Central memory CD4-positive, alpha-beta T cell (primary cell): ENCODE measurements at regions not wholly inside any gene's neighbourhood (a gene's known extent, or its start where the extent isn't known, plus 50 kb on each side); places are given as distances from the start of the nearest gene placed in this dataset.
"Not testable (repeated sequence)": the region's sequence is repeated elsewhere in the genome, so short reads cannot be mapped to it uniquely, and the experiment has no call there.

Source experiments
- DNase-seq: peaks from one replicate; pipeline ENCODE4 v3.0.0; 2022

DNA sequence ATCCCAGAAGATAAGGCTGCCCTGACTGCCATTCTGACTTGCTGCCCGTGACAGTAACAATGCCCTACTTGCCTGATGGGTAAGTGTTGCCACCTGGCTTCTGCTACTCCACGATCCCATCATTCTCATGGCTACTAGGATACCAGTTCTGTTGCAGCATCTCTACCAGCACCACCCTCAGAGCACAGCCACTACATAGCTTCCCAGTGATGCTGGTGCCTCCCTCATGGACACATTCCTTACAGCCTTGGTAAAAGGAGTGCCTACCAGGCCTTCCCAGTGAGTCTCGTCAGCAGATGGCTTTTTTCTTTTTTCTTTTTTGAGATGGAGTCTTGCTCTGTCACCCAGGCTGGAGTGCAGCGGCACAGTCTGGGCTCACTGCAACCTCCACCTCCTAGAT, 84.4 kb upstream of the CMKLR1 start:
- DNase-seq = no peak

DNA sequence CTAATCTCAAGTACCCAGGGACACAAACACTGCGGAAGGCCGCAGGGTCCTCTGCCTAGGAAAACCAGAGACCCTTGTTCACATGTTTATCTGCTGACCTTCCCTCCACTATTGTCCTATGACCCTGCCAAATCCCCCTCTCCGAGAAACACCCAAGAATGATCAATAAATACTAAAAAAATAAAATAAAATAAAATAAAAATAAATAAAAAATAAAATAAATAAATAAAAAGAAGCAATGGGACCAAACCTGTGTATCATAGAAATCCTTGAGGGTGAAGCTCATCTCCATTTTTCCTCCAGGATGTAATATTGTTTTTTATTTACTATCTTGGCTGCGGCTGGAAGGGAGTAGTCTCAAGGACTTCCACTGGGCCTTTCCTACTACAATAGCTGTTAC, 82.0 kb upstream of the CMKLR1 start:
- not testable (repeated sequence) for DNase-seq

DNA sequence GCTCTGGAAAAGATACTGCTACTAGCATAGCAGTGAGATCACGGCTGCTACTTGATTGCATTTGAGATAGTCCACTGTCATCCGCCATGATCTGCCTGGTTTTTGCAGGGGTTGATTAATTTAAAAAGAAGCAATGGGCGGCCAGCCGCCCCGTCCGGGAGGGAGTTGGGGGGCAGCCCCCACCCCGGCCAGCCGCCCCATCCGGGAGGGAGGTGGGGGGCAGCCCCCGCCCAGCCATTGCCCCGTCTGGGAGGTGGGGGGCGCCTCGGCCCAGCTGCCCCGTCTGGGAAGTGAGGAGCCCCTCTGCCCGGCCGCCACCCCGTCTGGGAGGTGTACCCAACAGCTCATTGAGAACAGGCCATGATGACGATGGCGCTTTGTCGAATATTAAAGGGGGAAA, 81.3 kb upstream of the CMKLR1 start:
- not testable (repeated sequence) for DNase-seq

DNA sequence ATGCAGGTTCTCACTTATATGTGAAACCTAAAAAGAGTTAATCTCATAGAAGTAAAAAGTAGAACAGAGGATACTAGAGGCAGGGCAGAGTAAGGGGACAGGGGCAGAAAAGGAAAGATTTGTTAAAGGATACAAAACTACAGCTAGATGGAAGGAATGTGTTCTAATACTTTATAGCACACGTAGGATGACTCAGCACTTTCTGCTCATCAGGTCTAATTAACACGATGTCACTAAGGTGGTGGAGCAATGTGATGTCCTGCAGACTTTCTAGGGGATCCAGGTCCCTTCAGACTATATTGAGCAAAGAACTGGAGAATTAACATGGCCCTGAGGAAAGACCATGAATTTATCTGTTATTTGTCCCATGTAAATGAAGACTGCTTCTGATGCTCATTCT, 80.8 kb upstream of the CMKLR1 start:
- DNase-seq = no peak

DNA sequence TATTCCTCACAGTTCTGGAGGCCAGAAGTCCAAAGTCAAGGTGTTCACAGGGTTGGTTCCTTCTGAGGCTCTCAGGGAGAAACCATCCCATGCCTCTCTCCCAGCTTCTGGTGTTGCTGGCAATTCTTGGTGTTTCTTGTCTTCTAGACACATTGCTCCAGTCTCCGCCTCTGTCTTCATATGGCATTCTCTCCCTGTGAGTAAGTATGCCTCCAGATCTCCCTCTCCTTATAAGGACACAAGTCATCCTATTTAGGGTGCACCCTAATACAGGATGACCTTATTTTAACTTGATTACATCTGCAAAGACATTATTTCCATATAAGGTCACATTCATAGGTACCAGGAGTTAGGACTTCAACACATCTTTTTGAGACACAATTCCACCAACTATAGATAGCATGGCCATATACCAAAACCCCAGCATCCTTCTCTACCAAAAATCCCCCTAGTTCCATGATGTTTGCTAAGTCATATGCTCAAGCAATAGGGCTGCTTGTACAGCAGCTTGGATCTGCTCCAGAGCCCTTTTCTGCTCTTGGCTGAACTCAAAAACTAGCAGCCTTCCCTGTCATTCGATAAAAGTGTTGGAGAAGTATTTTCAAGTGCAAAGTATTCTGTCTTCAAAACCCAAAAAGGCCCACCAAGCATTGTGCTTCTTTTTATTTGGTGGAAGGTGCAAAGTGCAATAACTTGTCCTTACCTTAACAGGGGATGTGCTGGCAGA, 79.2 kb upstream of the CMKLR1 start:
- DNase-seq = no peak

DNA sequence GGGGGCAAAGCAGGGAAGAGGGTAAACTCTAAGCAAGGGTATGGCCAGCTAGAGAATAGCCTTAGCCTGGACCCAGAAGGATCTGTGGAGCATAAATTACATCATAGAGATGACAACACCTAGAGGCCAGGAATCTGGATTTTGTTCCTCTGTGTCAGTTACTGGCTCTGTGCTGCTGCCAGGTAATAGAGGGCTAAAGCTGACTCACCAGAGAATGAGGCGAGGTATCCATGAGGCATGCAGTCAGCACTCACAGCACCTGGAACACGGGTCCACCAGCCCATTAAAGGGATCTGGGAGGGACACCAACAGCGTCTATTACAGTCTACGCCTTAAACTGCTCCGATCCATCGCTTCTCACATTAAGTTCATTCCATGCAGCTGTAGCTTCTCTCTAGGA, 74.9 kb upstream of the CMKLR1 start:
- DNase-seq = no peak

DNA sequence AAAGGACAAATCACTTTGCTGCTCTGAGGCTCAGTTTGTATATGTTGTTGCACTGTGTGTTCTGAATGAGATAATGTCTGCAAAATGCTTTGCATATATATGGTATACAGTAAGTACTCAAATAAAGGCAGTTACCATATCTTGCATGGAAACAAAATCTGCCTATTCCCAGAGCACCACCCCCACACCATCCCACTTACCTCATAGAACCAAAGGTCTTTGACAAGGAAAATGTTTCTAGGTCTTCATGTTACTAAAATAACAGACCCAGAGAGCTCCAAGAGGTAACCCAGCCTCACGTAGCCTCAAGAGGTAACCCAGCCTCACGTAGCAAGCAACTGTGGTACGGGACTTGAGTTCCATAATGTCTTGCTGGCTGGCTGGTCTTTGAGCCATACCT, 71.6 kb upstream of the CMKLR1 start:
- no peak for DNase-seq

DNA sequence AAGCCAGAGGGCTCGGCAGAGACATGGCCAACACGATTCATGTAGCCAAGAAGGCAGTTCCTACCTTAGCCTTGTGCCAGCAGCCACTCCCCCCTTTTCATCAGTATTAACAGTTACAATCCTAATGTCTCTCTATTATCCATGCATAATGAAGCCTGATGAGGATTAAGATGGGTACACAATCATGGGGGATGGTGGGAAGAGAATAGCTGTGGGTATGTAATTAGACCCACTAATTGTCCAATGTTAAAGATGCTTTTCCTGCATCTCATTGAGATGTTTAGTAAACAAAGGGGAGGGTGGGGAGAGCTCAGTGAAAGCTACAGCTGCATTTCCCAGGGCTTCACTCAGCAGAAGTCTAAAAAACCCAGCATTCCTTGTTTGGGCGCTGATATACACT, 70.4 kb upstream of the CMKLR1 start:
- DNase-seq = no peak

DNA sequence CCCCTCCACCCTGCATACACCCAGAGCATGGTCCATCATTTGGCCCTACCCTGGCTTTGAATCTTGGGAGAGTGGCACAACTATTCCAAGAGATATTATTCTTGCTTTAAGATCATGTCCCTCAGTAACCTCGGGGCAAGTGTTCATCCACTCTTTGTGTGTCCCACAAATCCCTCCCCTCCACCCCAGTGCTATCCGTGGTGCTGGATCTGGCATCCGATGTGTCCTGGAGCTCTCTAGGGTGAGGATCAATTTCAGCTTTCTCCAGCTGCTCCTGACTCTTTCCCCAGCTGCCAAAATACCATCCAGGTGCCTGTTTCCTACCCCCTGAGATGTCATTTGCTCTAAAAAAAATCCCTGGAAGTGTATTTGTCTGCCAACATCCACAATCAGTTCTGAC, 64.8 kb upstream of the CMKLR1 start:
- no peak for DNase-seq

DNA sequence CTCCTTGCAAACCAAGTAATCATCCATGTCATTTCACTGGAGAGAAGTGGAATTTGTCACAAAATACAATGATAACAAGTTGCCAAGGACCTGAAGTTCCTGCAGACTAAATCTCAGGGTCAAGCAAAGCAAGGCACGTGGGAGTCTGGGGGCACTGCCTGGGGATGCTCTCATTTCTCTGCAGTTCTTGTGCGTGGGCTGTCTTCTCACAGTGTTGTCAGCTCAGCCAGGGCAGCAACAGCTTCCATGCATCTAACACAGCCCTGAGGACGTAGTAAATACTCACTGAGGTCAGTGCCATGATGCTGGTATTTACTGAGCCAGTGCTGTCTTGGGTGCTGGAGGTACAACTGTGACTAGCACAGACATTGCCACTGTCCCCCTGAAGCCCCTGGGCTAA, 62.9 kb upstream of the CMKLR1 start:
- no peak for DNase-seq

DNA sequence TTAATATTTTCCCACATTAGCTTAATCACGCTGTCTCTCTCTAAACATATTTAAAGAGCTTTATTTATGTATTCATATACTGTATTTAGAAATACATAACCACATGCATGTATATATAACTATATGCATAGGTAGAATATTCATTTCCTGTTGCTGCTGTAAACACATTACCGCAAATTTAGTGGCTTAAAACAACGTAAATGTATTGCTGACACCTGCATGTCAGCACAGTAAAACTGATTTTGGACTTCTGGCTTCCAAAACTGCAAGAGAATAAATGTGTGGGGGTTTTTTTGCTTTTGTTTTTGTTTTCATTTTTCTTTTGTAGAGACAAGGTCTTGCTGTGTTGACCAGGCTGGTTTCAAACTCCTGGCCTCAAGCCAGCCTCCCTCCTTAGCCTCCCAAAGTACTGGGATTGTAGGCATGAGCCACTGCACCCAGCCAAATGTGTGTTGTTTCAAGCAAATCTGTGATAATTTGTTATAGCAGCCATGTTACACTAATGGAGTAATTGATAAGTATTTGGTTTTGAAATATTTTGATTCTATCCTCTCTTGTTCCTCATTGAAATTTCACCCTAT, 61.9 kb upstream of the CMKLR1 start:
- no peak for DNase-seq

DNA sequence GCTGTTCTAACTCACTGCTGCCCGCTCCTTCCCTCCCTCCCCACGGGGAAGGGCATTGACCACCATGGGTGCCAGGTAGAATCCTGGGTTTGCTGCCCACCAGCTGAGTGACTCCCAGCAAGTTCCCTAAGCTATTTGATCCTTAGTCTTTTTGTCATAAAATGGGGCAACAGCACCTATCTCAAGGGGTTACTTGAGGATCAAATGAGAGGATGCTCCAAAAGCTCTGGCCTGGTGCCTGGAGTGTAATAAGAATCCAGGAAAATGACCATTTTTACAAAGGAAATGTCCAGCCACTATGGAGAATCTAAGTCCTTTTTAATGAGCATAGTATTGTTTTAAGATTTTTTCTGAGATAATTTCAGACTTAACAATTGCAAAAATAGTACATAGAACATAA, 61.4 kb upstream of the CMKLR1 start:
- no peak for DNase-seq

DNA sequence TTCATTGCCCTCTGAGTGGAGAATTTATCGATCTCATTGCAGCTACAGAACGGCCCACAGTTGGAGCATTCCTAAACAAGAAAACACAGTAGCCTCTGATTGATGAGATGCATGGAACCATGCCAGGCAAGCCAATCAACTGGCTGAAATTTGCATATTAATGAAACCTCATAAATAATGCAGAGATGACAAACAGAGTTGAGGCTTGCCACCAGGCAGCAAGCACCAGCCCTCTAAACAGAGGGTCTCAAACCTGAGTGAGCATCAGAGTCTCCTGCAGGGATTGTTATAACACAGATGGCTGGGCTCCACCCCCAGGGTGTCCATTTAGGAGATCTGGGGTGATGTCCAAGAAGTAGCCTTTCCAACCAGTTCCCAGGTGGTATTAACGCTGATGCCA, 60.9 kb upstream of the CMKLR1 start:
- DNase-seq = no peak

DNA sequence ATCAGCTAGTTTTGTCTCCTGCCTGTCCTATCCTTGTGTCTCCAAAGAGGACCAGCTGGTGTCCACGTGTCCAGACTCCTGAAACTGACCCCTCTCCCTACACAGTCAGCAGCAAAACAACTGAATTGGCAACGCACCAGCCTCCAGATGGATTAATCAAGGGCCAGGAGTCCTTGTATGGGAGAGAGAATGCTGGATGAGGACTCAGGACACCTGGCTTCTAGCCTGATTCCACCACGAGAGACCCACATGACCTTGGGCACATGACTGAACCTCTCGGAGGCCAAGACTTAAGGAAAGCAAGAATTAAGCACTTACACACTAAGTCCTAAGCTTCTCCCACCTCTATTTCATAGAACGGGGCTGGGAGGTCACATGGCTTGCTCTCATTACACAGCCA, 60.4 kb upstream of the CMKLR1 start:
- no peak for DNase-seq

DNA sequence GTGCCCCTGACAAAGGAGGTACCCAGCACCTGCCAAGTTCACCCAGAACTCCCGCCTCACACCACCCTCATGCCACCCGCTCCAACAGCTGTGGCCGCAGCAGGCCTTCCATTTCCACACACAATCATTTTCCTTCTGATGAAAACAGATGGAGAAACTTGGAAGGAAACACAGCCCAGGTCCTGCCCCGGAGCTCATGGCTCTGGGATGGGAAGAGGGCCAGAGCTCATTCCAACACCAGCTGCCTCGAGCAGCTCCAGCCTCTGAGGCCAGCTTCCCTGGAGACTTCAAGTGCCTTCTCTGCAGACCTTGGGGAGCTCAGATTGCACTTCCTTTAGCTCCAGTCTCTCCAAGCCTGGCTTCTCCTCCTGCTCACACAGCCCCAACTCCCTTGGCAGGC, 55.1 kb upstream of the CMKLR1 start:
- no peak for DNase-seq

DNA sequence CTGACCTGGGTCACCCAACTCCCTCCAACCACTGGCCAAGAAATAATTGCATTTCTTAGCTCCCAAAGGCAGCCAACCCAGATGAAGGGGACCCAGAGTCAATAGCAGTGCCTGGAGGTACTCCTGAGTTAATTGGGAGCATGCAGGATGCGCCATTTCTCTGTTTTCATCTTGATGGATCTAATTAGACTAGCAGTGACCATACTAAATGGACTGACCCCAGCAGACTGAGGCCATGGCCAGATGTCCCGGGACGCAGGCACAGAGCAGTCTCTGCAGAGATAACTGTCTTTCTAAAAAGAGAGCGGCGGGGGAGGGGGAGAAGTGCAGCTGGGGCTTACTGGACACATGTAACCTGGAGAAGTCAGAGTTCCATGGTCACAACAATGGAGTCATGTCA, 53.2 kb upstream of the CMKLR1 start:
- DNase-seq = no peak

DNA sequence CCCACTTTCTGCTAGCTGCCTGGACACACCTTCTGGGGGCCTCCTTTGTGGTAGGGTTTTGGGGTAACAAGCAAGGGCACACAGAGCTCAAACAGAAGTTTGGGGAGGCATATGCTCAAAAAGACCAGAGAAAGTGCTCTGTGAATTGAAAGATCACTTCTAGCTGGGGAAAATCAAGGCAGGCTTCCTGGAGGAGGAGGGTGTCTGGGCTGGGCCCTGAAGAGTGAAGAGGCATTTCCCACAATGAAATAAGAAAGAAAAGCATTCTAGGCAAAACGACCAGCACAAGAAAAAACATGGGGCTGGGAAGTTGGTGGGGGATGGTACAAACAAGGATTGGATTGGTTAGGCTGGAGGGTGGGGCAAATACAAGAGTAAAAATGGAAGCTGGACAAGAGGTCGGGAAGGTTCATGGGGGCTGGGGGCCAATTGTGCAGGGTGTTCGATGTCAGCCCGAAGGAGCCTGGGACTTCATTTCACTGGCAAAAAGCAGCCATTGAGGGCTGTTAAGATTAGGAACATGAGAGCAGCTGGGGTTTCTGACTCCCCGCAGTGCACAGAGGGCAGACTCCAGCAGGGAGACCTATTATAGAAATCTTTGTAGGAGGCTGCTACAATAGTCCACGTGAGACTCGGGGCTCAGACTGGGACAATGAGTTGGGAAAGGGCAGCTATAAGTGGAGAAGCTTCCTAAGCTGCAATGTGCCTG, 51.5 kb upstream of the CMKLR1 start:
- no peak for DNase-seq

DNA sequence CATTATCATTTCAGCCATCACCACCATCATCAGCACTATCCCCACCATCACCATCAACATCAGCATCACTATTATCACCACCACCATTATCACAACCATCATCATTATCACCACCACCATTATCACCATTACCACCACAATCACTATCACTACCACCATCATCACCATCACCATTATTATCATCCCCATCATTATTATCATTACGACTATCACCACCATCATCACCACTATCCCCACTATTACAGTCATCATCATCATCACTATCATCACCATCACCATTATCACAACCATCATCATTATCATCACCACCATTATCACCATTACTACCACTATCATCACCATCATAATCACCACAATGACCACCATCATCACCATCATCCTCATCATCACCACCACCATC, 50.4 kb upstream of the CMKLR1 start:
- no peak for DNase-seq
